GM21515 (cell line): ENCODE measurements at regions not wholly inside any gene's neighbourhood (a gene's known extent, or its start where the extent isn't known, plus 50 kb on each side); places are given as distances from the start of the nearest gene placed in this dataset.

Experiments used
- ATAC-seq: cut with Tn5 transposase; IDR thresholded peaks from one replicate; pipeline ENCODE4 v1.9.1; 2021; ENCODE audit not compliant: unreplicated experiment

- ATAC-seq: no peak
These were observed 54.9 kb downstream of the MAGEB17 start for GRCh38 chrX:16222151-16222550.

GRCh38 chrX:16223385-16223784 lies 56.1 kb downstream of the MAGEB17 start:
- no peak for ATAC-seq

DNA sequence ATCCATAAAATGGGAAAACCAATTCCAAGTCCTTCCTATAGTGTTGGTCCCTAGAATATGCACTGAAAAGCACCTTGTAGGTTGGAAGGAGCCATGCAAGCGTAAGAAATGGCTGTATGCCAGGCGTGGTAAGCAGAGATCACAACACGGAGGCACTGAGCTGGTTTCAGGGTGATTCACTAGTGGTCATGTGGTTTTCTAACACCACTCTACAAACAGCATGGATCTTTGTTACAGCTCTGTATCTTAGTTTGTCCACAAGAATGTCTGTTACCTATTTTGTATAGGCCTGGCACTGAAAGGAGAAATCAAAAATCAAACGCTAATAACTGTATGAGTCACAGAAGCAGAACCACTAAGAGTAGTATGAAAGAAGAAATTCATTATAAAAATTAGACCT lies 71.9 kb downstream of the MAGEB17 start:
- ATAC-seq: no peak

DNA sequence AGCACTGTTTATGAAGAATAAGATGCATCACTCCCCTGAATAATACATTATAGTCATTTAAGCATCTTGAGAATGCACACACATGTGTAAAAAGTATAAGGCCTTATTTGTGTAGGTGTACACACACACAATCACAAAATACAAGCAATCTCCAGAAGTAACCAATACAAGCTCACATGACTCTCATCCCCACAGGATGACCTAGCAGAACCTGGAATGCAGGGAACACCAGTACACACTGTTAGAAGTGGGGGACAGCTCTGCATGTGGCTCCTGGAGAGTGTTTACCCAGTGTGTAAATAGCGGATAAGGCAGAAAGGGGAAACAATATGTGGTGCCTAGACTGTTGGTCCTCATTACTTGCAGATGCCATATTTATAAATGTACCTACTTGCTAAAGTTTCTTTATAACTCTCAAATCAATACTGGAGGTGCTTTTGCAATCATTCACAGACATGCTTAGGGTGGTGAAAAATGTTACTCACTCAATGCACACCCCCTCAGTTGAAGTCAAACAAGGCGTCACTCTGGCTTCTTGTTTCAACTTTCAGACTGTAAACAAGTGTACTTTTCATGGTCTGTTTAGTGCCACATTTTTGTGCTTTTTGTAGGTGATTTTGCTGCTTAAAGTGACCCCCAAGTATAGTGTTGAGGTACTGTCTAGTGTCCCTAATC lies 73.1 kb downstream of the MAGEB17 start:
- no peak for ATAC-seq

- ATAC-seq: no peak
These were observed 73.7 kb downstream of the MAGEB17 start for GRCh38 chrX:16240968-16241367.

GRCh38 chrX:16250296-16250695 lies 83.0 kb downstream of the MAGEB17 start:
- no peak for ATAC-seq

DNA sequence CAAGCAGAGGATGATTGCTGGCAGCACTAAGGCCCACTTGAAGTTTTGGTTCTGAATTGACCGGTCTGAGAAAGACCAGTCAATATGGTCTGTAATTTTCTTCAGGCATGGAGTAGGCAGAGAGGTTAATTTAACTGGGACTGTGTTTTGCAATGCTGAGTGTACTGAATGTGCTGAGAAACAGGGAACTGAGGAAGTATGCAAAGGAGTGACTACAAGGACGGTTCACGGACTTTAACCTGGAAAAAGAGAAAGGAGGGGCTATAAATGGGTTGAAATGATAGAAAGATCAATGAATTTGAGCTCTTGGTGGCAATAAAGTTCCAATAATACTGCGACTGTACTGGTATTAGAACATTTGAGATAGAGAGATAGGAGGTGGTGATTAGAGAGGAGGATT lies 84.5 kb downstream of the MAGEB17 start:
- no peak for ATAC-seq

DNA sequence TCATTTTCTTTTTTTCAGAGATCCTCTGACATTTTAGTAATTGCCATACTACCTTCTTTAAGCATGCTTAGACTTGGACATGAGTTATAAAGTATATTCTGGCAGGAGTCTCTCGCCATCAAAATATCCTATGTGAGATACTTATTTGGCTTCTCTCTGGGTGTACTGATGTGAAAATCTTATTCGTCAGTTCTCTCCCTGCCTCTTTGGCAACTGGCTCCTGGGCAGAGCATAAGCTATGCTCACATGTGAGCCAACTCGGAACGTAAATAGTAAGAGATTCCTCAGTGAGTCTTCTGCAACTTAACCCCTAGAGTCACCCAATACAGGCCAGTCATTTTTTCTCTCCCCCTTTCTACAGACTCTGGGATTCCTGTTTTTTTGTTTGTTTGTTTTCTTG lies 91.6 kb downstream of the MAGEB17 start:
- ATAC-seq: no peak

DNA sequence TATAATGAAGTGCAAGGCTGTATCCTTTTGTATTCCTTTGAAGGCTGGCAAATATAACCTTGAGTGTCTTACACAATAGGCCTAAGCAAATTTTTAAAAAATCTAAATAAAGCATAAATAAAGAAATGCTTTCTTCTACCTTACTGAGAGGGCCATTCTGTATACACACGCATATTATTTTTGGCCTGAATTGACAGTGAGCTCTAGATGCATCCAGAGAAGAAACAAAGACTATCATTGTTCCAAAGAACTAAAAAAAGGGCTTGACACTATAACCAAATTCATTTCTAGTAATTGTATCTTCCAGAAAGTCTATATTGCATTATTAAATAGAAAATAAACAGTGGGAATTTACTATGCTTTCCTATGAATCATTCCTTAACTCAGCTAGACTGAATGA lies 100.2 kb downstream of the MAGEB17 start:
- ATAC-seq: no peak

- no peak for ATAC-seq
These were observed 100.9 kb downstream of the MAGEB17 start for GRCh38 chrX:16268206-16268605.

GRCh38 chrX:16278927-16279326 lies 111.6 kb downstream of the MAGEB17 start:
- ATAC-seq: no peak

DNA sequence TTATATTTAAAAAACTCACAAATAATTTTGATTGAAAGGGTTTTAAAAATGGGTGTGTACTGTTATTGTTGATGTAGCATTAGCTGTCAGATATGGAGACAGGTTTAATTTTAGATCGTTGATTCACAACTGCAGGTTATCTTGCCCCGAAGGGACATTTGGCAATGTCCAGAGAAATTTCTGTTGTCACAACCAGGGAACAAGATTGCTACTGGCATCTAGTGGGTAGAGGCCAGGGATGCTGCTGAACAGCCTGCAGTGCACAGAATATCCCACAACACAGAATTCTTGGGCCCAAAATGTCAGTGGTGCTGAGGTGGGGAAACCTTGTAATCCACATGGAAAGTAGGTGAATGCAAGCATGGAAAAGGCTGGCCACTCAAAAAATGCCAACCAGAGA lies 114.9 kb downstream of the MAGEB17 start:
- no peak for ATAC-seq

DNA sequence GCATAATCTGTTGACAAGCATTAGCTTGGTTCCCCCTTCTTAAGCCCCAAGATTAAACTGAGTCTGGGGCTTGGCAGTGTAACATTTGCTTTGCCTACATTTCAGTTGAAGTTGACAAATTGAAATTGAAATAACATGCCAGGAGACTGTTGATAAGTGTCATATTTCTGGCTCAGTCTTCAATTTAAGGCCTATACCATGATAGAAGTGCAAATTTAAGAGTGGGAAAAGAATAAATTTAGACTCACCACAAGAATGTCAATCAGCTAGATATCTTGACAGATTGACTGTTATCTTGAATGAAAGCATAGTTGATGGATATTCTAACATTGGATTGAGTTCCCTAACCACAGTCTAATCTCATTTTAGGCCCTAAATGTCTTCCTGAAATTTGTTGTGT lies 117.6 kb downstream of the MAGEB17 start:
- ATAC-seq: no peak

DNA sequence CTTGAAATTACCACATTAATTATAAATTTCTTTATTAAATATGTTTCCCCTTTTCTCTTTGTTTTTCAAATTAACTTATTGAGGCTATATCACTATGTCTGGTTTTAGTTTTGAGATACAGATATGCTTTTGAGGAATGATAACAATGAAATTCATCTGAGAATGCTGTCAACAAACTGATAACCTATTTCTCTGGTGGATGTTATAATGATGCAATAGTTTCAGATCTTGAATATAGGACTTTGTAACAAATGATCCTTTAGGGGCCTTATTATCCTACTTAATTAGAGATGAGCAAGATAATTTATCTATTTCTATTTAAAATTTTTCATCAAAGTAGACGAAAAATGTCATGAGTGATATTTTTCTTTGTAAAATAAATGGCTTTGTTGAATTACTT lies 123.7 kb downstream of the MAGEB17 start:
- ATAC-seq: no peak

DNA sequence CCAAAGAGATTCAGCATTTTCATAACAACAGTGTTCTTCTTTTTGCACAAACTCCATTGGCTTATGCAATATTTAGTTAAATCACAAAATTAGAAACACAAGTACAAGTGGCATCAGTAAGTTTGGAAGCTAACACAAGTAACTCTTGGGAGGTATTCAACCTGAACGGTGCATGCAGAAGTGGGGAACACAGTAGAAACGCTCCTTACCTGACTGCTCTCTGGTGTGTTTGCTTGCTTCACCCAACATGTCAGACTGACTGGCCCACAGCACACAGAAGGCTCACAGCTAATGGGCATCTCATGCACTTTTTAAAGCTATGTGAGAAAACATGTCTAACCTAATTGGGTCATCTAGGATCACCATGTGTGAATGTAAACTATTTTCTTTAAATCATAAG lies 133.6 kb downstream of the MAGEB17 start:
- no peak for ATAC-seq

DNA sequence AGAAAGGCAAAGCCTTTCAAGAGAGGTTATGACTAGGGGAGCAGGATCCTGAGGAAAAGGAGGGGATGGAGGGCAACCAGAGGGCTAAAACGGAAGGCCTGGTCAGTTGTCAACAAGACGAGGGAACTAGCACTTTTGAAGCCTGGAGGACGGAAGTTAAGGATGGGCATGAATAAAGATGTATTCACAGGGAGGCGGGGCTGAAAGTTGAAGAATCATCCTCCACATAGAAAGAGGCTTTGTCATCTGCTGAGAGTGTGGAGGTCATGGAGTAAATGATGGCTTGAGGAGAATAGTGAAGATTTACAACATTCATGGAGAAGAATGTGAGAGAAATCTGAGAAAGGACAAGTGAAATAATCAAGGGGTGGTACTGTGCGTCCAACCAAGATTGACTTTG lies 137.5 kb downstream of the MAGEB17 start:
- no peak for ATAC-seq

DNA sequence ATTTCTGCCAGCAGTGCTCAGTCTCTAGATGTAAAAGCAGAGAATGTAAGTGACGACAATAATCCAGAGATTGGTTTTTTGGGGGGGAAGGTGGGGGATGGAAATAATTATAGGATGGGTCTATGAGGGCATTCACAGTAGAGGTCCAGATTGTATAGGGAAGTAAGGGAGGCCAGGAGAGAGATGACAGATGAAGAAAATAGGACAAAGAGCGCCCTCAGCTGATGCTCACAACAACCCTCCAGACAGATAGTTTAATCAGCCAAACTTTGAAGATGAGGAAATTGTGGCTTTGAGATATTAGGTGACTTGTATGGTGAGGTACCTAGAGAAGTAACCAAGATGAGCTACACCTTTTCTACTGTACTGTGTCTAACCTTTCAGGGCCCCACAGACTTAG lies 137.9 kb downstream of the MAGEB17 start:
- no peak for ATAC-seq

DNA sequence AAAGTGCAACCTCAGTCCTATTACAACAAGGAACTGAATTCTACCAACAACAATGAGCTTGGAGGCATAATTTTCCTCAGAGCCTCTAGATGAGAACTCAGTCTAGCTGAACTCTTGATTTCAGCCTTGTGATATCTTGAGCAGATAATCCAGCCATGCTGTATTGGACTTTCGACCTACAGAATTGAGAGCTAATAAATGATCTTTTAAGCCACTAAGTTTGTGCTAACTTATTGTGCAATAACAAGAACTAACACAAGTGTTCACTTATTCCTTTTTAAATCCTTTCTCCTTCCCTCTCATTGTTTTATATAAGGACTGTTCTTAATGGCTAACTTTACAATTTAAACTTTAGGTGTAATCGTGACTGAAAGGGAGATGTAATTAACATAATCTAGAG lies 140.7 kb downstream of the MAGEB17 start:
- ATAC-seq: no peak

DNA sequence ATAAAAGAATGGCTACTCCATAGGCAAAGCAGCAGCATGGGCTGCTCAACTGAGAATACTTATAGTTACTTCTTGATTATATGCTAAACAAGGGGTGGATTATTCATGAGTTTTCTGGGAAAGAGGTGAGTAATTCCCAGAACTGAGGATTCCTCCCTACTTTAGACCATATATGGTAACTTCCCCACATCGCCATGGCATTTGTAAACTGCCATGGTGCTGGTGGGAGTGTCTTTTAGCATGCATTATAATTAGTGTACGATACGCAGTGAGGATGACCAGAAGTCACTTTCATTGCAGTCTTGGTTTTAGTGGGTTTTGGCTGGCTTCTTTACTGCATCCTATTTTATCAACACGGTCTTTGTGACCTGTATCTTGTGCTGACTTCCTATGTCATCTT lies 141.5 kb downstream of the MAGEB17 start:
- no peak for ATAC-seq

GRCh38 chrX:16310326-16310725 lies 143.0 kb downstream of the MAGEB17 start:
- ATAC-seq: no peak

DNA sequence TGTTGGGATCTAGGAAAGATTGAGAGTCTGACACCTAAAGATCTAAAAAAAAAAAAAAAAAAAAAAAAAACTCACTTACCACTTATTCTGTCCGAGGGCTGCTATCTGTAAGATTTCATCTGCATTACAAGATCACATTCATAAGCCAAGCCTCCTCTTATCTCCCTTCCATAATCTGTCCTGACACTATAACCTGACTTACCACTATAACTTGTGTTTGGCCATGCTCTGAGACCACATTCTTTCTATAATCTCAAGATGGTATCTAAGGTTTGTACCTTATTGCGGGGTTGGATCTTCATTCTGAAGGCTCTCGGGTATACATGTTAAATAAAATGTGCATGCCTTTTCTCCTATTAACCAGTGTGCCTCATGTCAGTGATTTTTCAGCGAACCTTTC lies 144.4 kb downstream of the MAGEB17 start:
- no peak for ATAC-seq

DNA sequence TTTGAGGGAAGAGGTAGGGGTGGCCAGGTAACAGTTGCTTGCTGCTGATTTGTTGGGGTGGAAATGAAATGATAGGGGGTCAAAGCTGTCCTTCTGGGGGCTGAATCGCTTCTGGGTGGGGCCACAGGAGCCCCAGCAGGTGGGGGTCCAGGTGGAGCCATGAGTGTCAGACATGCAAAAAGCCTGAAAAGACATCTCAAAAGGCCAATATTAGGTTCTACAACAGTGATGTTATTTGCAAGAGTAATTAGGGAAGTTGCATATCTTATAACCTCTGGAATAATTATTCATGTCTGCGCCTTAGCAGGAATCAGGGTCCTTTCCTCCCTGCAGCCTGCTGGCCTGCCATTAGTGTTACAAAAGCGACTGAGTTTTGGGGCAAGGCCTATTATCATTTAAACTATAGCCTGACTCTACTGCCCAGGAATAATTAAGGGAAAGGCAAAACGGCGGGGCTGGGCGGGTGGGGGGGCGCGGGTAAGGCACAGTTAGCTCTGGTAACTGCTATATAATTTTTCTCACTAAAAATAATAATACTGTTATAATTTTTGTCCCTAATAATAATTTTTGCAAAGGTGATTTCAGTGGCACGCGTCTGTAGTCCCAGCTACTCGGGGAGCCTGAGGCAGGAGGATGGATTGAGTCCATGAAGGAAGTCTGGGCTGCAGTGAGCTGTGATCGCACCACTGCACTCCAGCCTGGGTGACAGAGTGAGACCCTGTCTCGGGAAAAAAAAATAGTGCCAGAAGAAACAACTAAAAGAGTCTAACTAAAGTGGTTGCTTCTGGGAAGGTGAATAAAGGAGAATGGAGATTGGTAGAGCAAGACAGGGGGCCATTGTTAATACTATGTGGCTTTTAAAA lies 145.7 kb downstream of the MAGEB17 start:
- no peak for ATAC-seq

- no peak for ATAC-seq
These were observed 149.1 kb downstream of the MAGEB17 start for GRCh38 chrX:16316331-16316730.
